Liver (tissue), 8 donors: ENCODE measurements at regions not wholly inside any gene's neighbourhood (a gene's known extent, or its start where the extent isn't known, plus 50 kb on each side); places are given as distances from the start of the nearest gene placed in this dataset.

ENCODE experiments used
- DNase-seq: peaks from one replicate; pipeline ENCODE4 v3.0.0-alpha.2; 2017; ENCODE audit warnings: low spot score
- H3K27ac ChIP-seq, 2 donors: one replicate each; pipeline ENCODE4 v1.7.0; 2013; ENCODE audit warnings: inconsistent platforms in 2 of 2, low read length in 2 of 2, control low read depth in 1 of 2, low read depth in 1 of 2, mild to moderate bottlenecking in 1 of 2
- H3K27me3 ChIP-seq, 4 donors: one replicate each; pipeline versions ENCODE4 v1.6.1 to v1.7.0; 2013; ENCODE audit warnings: low read length in 3 of 4, inconsistent platforms in 1 of 4, mild to moderate bottlenecking in 1 of 4, moderate library complexity in 1 of 4; ENCODE audit not compliant: control insufficient read depth in 4 of 4, insufficient read depth in 4 of 4
- H3K36me3 ChIP-seq, 4 donors: one replicate each; pipeline versions ENCODE4 v1.6.1 to v1.7.0; 2013; ENCODE audit warnings: low read length in 3 of 4, mild to moderate bottlenecking in 3 of 4, low read depth in 1 of 4, moderate library complexity in 1 of 4; ENCODE audit not compliant: control insufficient read depth in 4 of 4, insufficient read depth in 3 of 4
- H3K4me1 ChIP-seq, 4 donors: one replicate each; pipeline versions ENCODE4 v1.6.1 to v1.7.0; 2013; ENCODE audit warnings: low read length in 3 of 4, mild to moderate bottlenecking in 3 of 4, moderate library complexity in 1 of 4; ENCODE audit not compliant: control insufficient read depth in 4 of 4, insufficient read depth in 4 of 4
- H3K4me3 ChIP-seq, 3 donors: one replicate each; pipeline versions ENCODE4 v1.6.1 to v1.7.0; 2013; ENCODE audit warnings: low read length in 3 of 3, control low read depth in 1 of 3, low read depth in 1 of 3, mild to moderate bottlenecking in 1 of 3
- H3K9ac ChIP-seq, 2 donors: one replicate each; pipeline ENCODE4 v1.7.0; 2013; ENCODE audit warnings: low read length in 2 of 2, mild to moderate bottlenecking in 2 of 2, moderate library complexity in 2 of 2, control low read depth in 1 of 2, low read depth in 1 of 2
- H3K9me3 ChIP-seq, 4 donors: one replicate each; pipeline versions ENCODE4 v1.6.1 to v1.7.0; 2013; ENCODE audit warnings: low read length in 3 of 4; ENCODE audit not compliant: control insufficient read depth in 4 of 4
- ATF3 ChIP-seq: IDR thresholded peaks from 2 replicates; pipeline ENCODE4 v1.6.1; 2016; ENCODE audit warnings: antibody characterized with exemption
- CTCF ChIP-seq: fragments of 150-350 bp; IDR thresholded peaks from 2 replicates; pipeline ENCODE4 v1.5.1; 2017; ENCODE audit warnings: improper control_type of control experiment, low read depth, low read length; ENCODE audit not compliant: missing input control
- EGR1 ChIP-seq, 2 donors: IDR thresholded peaks; 2 replicates each; pipeline ENCODE4 v1.6.1; 2016 to 2018; ENCODE audit warnings: antibody characterized with exemption in 2 of 2, low read depth in 2 of 2
- FOXA1 ChIP-seq: IDR thresholded peaks from 2 replicates; pipeline ENCODE4 v1.6.1; 2016; ENCODE audit warnings: antibody characterized with exemption
- FOXA2 ChIP-seq: IDR thresholded peaks from 2 replicates; pipeline ENCODE4 v1.6.1; 2016; ENCODE audit warnings: antibody characterized with exemption
- GABPA ChIP-seq, 2 donors: IDR thresholded peaks in 1 of 2; conservative IDR thresholded peaks in 1 of 2; 2 replicates each; pipeline ENCODE4 v1.6.1; 2016; ENCODE audit warnings: antibody characterized with exemption in 2 of 2, mild to moderate bottlenecking in 1 of 2, moderate library complexity in 1 of 2
- HNF4G ChIP-seq: IDR thresholded peaks from 2 replicates; pipeline ENCODE4 v1.6.1; 2016; ENCODE audit warnings: antibody characterized with exemption
- MAX ChIP-seq: IDR thresholded peaks from 2 replicates; pipeline ENCODE4 v1.6.1; 2016; ENCODE audit warnings: antibody characterized with exemption
- RAD21 ChIP-seq, 2 donors: IDR thresholded peaks; 2 replicates each; pipeline ENCODE4 v1.6.1; 2016; ENCODE audit warnings: antibody characterized with exemption in 2 of 2, mild to moderate bottlenecking in 2 of 2
- REST ChIP-seq: IDR thresholded peaks from 2 replicates; pipeline ENCODE4 v1.6.1; 2016; ENCODE audit warnings: antibody characterized with exemption, mild to moderate bottlenecking
- SP1 ChIP-seq: IDR thresholded peaks from 2 replicates; pipeline ENCODE4 v1.6.1; 2018; ENCODE audit warnings: antibody characterized with exemption, mild to moderate bottlenecking
- YY1 ChIP-seq: IDR thresholded peaks from 2 replicates; pipeline ENCODE4 v1.6.1; 2016; ENCODE audit warnings: antibody characterized with exemption, mild to moderate bottlenecking
- WGBS: extraction: QIAGEN DNeasy Blood & Tissue Kit; methylation state at CpG from one replicate; pipeline ENCODE4 v1.1.7; 2013; 5-methylcytosine and 5-hydroxymethylcytosine counted together
- donor health status: healthy.
- donor health status: healthy.
- donor health status: healthy.
- donor health status: healthy.
- donor health status: healthy.

GRCh38 chrX:20863649-20864048 lies 510.6 kb upstream of the CNKSR2 start:
- no peaks in the 10 kb centered on the region for H3K36me3 ChIP-seq
- H3K27ac ChIP-seq = no peak overlapping the region
- DNase-seq = no peak
- H3K9me3 ChIP-seq = peaks cover 0 to 7% (median 3%) of the 10 kb centered on the region in 4 donors
- H3K27me3 ChIP-seq = no peaks in the 10 kb centered on the region
- TF ChIP-seq ATF3 (no peak), EGR1 (IDR thresholded peaks at IDR 0.05; ENCODE audit: low read depth in 2 of 2) (no peak), MAX (no peak), CTCF (no peak), HNF4G (no peak), RAD21 (IDR thresholded peaks at IDR 0.05) (no peak), REST (no peak), FOXA1 (no peak), YY1 (no peak)
- H3K4me1 ChIP-seq = no peaks in the 10 kb centered on the region
- no peak overlapping the region for H3K4me3 ChIP-seq
- H3K9ac ChIP-seq = no peak overlapping the region

GRCh38 chrX:20861113-20861512 lies 513.1 kb upstream of the CNKSR2 start:
- peaks cover 0 to 7% (median 3%) of the 10 kb centered on the region in 4 donors for H3K9me3 ChIP-seq
- H3K9ac ChIP-seq = no peak overlapping the region
- H3K27ac ChIP-seq = no peak overlapping the region
- no peak for DNase-seq
- no peak overlapping the region for H3K4me3 ChIP-seq
- no peak for TF ChIP-seq GABPA (IDR thresholded peaks at IDR 0.05 in 1 of 2, conservative IDR thresholded peaks at IDR 0.05 in 1 of 2)
- no peak for TF ChIP-seq CTCF
- TF ChIP-seq FOXA2 = no peak
- TF ChIP-seq SP1 = no peak
- H3K36me3 ChIP-seq = no peaks in the 10 kb centered on the region
- H3K27me3 ChIP-seq = no peaks in the 10 kb centered on the region
- WGBS = 88% methylated on average over 3 of the region's 3 CpGs
- H3K4me1 ChIP-seq = no peaks in the 10 kb centered on the region
